WTC11 (cell line): ENCODE measurements at regions not wholly inside any gene's neighbourhood (a gene's known extent, or its start where the extent isn't known, plus 50 kb on each side); places are given as distances from the start of the nearest gene placed in this dataset.

Source experiments
- ATAC-seq: fragments of 200-7000 bp; cut with Tn5 transposase; 2 replicates; pipeline ENCODE4 v1.10.0; 2021; ENCODE audit warnings: mild to moderate bottlenecking, moderate library complexity
- CTCF ChIA-PET: fragments of 300-600 bp; sonication (Branson Sonifier 250); formaldehyde crosslinking; loops from one replicate; lab custom pipeline; 2021; ENCODE audit warnings: antibody characterized with exemption; lab: Charles Lee
- POLR2A ChIA-PET: fragments of 350-600 bp; sonication (Branson Sonifier 250); formaldehyde crosslinking; loops from one replicate; lab custom pipeline; 2021; ENCODE audit warnings: antibody characterized with exemption; lab: Charles Lee
- DNase-seq: peaks from one replicate; pipeline ENCODE4 v3.0.0; 2021; ENCODE audit warnings: low spot score
- H3K27ac Mint-ChIP-seq: 2 replicates; pipeline ENCODE4 v1.8.0; 2021; ENCODE audit warnings: mixed read lengths
- H3K27me3 Mint-ChIP-seq: 2 replicates; pipeline ENCODE4 v1.8.0; 2021; ENCODE audit warnings: low read depth, mild to moderate bottlenecking, moderate library complexity, mixed read lengths
- H3K36me3 Mint-ChIP-seq: 2 replicates; pipeline ENCODE4 v1.8.0; 2021; ENCODE audit warnings: mixed read lengths
- H3K4me1 Mint-ChIP-seq: 2 replicates; pipeline ENCODE4 v1.8.0; 2022; ENCODE audit warnings: mixed read lengths
- H3K4me3 Mint-ChIP-seq: 2 replicates; pipeline ENCODE4 v1.8.0; 2021; ENCODE audit warnings: mild to moderate bottlenecking, moderate library complexity, mixed read lengths
- H3K9me3 Mint-ChIP-seq: 2 replicates; pipeline ENCODE4 v1.8.0; 2021; ENCODE audit warnings: mixed read lengths
- AR ChIP-seq: fragments of 250-450 bp; sonication (Bioruptor Pico); IDR thresholded peaks from 2 replicates; pipeline ENCODE4 v1.9.0; 2021; ENCODE audit warnings: mild to moderate bottlenecking
- CDX4 ChIP-seq: fragments of 250-450 bp; sonication (Bioruptor Pico); IDR thresholded peaks from 2 replicates; pipeline ENCODE4 v1.9.0; 2021; ENCODE audit warnings: moderate library complexity, mild to moderate bottlenecking, inconsistent platforms, borderline replicate concordance
- CREB1 ChIP-seq: sonication (generic); formaldehyde crosslinking; IDR thresholded peaks from 2 replicates; pipeline ENCODE4 v1.8.0; 2023; ENCODE audit warnings: mild to moderate bottlenecking, missing genetic modification reagents
- E2F5 ChIP-seq: sonication (generic); formaldehyde crosslinking; IDR thresholded peaks from 2 replicates; pipeline ENCODE4 v1.8.1; 2022; ENCODE audit warnings: mild to moderate bottlenecking, moderate library complexity, missing genetic modification reagents
- EMX1 ChIP-seq: fragments of 250-450 bp; sonication (Bioruptor Pico); IDR thresholded peaks from 2 replicates; pipeline ENCODE4 v1.8.0; 2021; ENCODE audit warnings: mild to moderate bottlenecking
- GRHL2 ChIP-seq: fragments of 250-450 bp; sonication (Bioruptor Pico); IDR thresholded peaks from 2 replicates; pipeline ENCODE4 v1.8.0; 2022; ENCODE audit warnings: mild to moderate bottlenecking, moderate library complexity; ENCODE audit not compliant: insufficient replicate concordance, severe bottlenecking
- IRF2 ChIP-seq: sonication (generic); formaldehyde crosslinking; IDR thresholded peaks from 2 replicates; pipeline ENCODE4 v1.8.0; 2022; ENCODE audit warnings: low read depth, missing genetic modification reagents, borderline replicate concordance
- RORB ChIP-seq: fragments of 250-450 bp; sonication (Bioruptor Pico); IDR thresholded peaks from 2 replicates; pipeline ENCODE4 v1.9.0; 2021; ENCODE audit warnings: mild to moderate bottlenecking
- SMAD3 ChIP-seq: sonication (generic); formaldehyde crosslinking; IDR thresholded peaks from 2 replicates; pipeline ENCODE4 v1.8.0; 2022; ENCODE audit warnings: missing genetic modification reagents, mild to moderate bottlenecking, borderline replicate concordance
- SMAD4 ChIP-seq: sonication (generic); formaldehyde crosslinking; IDR thresholded peaks from 2 replicates; pipeline ENCODE4 v1.8.0; 2022; ENCODE audit warnings: mild to moderate bottlenecking, missing genetic modification reagents
- ZNF138 ChIP-seq: sonication (generic); formaldehyde crosslinking; conservative IDR thresholded peaks from 2 replicates; pipeline ENCODE4 v1.8.1; 2022; ENCODE audit warnings: mild to moderate bottlenecking, moderate library complexity, missing genetic modification reagents
- ZNF512 ChIP-seq: sonication (generic); formaldehyde crosslinking; IDR thresholded peaks from 2 replicates; pipeline ENCODE4 v1.8.1; 2022; ENCODE audit warnings: missing genetic modification reagents, borderline replicate concordance
- ZSCAN18 ChIP-seq: fragments of 250-450 bp; sonication (Bioruptor Pico); IDR thresholded peaks from 2 replicates; pipeline ENCODE4 v2.1.2; 2022; ENCODE audit warnings: mild to moderate bottlenecking, moderate library complexity
- TF ChIP-seq, protein P1 (sequence below): sonication (generic); formaldehyde crosslinking; IDR thresholded peaks from 2 replicates; pipeline ENCODE4 v1.8.0; 2023; ENCODE audit warnings: missing genetic modification reagents, mild to moderate bottlenecking, borderline replicate concordance
- TF ChIP-seq, protein P2 (sequence below): sonication (generic); formaldehyde crosslinking; IDR thresholded peaks from 2 replicates; pipeline ENCODE4 v1.8.0; 2022; ENCODE audit warnings: mild to moderate bottlenecking, missing genetic modification reagents
- TF ChIP-seq, protein P3 (sequence below): sonication (generic); formaldehyde crosslinking; conservative IDR thresholded peaks from 2 replicates; pipeline ENCODE4 v1.8.1; 2023; ENCODE audit warnings: mild to moderate bottlenecking, low read depth, missing genetic modification reagents, moderate library complexity

DNA sequence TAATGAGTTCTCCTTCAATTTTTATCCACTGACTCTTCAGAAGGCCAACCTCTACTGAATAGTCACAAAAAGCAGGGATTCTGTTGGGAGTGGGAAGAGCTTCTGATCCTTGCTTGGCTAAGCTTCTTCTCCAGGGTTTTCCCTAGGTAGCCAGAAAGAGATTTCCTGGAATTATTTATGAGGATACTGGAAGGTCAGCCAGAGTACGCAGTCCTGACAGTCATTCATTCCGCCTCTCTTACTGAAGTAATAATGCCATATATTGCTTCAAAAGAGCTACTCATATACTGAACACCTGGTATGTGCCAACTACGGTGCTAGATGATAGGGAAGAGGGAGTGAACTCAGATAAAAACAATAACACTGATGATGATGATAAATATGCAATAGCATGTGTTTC, 116.1 kb downstream of the CCDC34 start:
- H3K36me3 Mint-ChIP-seq, result peaks cover 8% of the 10 kb centered on the region
- H3K9me3 Mint-ChIP-seq, result peaks cover 15% of the 10 kb centered on the region
- DNase-seq (no peak), ATAC-seq (no peak)
- H3K4me1 Mint-ChIP-seq, result peaks cover 36% of the 10 kb centered on the region
- H3K27ac Mint-ChIP-seq, result no peak overlapping the region
- ChIA-PET CTCF (interaction anchor here (0.7 kb wide), 1 partner anchor 18 kb away, joined by 4 read pairs; no protein-coding TSS in a partner anchor), POLR2A (interaction anchor here (0.7 kb wide), 1 partner anchor 20 kb away, joined by 3 read pairs; no protein-coding TSS in a partner anchor)
- TF ChIP-seq, protein P1, sequence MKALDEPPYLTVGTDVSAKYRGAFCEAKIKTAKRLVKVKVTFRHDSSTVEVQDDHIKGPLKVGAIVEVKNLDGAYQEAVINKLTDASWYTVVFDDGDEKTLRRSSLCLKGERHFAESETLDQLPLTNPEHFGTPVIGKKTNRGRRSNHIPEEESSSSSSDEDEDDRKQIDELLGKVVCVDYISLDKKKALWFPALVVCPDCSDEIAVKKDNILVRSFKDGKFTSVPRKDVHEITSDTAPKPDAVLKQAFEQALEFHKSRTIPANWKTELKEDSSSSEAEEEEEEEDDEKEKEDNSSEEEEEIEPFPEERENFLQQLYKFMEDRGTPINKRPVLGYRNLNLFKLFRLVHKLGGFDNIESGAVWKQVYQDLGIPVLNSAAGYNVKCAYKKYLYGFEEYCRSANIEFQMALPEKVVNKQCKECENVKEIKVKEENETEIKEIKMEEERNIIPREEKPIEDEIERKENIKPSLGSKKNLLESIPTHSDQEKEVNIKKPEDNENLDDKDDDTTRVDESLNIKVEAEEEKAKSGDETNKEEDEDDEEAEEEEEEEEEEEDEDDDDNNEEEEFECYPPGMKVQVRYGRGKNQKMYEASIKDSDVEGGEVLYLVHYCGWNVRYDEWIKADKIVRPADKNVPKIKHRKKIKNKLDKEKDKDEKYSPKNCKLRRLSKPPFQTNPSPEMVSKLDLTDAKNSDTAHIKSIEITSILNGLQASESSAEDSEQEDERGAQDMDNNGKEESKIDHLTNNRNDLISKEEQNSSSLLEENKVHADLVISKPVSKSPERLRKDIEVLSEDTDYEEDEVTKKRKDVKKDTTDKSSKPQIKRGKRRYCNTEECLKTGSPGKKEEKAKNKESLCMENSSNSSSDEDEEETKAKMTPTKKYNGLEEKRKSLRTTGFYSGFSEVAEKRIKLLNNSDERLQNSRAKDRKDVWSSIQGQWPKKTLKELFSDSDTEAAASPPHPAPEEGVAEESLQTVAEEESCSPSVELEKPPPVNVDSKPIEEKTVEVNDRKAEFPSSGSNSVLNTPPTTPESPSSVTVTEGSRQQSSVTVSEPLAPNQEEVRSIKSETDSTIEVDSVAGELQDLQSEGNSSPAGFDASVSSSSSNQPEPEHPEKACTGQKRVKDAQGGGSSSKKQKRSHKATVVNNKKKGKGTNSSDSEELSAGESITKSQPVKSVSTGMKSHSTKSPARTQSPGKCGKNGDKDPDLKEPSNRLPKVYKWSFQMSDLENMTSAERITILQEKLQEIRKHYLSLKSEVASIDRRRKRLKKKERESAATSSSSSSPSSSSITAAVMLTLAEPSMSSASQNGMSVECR, result no peak
- TF ChIP-seq ZSCAN18 (CRISPR knock-in tag), result no peak
- TF ChIP-seq SMAD4, result no peak
- no peak for TF ChIP-seq CREB1 (CRISPR knock-in tag)
- TF ChIP-seq RORB (CRISPR knock-in tag), result no peak
- no peak for TF ChIP-seq GRHL2 (CRISPR knock-in tag)
- TF ChIP-seq E2F5 (CRISPR knock-in tag), result no peak
- no peak for TF ChIP-seq ZNF138 (CRISPR knock-in tag)
- no peak for TF ChIP-seq ZNF512 (CRISPR knock-in tag)
- no peak for TF ChIP-seq SMAD3 (CRISPR knock-in tag)
- TF ChIP-seq EMX1, result no peak
- no peak overlapping the region for H3K4me3 Mint-ChIP-seq
- H3K27me3 Mint-ChIP-seq, result no peaks in the 10 kb centered on the region

DNA sequence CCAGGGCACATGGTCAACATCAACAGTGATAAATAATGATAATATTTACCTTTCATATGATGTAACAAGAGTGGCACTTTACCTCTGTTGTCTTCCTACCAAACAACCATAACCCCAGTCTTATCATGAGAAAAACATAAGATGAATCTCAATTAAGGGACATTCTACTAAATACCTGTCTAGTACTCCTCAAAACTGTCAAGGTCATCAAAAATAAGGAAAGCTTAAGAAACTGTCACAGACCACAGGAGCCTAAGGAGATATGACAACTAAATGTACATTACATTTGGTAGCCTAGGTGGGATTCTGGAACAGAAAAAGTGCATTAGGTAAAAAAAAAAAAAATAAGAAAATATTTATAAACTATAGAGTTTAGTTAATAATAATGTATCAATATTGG, 118.1 kb downstream of the CCDC34 start:
- ChIA-PET CTCF (no interaction called here), POLR2A (no interaction called here)
- DNase-seq (no peak), ATAC-seq (no peak)
- peaks cover 8% of the 10 kb centered on the region for H3K36me3 Mint-ChIP-seq
- no peak overlapping the region for H3K27ac Mint-ChIP-seq
- no peak overlapping the region for H3K4me3 Mint-ChIP-seq
- H3K4me1 Mint-ChIP-seq, result peaks cover 36% of the 10 kb centered on the region
- peaks cover 15% of the 10 kb centered on the region for H3K9me3 Mint-ChIP-seq
- H3K27me3 Mint-ChIP-seq, result no peaks in the 10 kb centered on the region; the same call in 1 of the 2 replicates
- TF ChIP-seq ZNF138 (CRISPR knock-in tag) (no peak), CDX4 (CRISPR knock-in tag) (no peak), ZSCAN18 (CRISPR knock-in tag) (no peak), AR (CRISPR knock-in tag) (no peak), IRF2 (no peak)
- TF ChIP-seq, protein P2, sequence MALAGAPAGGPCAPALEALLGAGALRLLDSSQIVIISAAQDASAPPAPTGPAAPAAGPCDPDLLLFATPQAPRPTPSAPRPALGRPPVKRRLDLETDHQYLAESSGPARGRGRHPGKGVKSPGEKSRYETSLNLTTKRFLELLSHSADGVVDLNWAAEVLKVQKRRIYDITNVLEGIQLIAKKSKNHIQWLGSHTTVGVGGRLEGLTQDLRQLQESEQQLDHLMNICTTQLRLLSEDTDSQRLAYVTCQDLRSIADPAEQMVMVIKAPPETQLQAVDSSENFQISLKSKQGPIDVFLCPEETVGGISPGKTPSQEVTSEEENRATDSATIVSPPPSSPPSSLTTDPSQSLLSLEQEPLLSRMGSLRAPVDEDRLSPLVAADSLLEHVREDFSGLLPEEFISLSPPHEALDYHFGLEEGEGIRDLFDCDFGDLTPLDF, result no peak
- TF ChIP-seq, protein P3, sequence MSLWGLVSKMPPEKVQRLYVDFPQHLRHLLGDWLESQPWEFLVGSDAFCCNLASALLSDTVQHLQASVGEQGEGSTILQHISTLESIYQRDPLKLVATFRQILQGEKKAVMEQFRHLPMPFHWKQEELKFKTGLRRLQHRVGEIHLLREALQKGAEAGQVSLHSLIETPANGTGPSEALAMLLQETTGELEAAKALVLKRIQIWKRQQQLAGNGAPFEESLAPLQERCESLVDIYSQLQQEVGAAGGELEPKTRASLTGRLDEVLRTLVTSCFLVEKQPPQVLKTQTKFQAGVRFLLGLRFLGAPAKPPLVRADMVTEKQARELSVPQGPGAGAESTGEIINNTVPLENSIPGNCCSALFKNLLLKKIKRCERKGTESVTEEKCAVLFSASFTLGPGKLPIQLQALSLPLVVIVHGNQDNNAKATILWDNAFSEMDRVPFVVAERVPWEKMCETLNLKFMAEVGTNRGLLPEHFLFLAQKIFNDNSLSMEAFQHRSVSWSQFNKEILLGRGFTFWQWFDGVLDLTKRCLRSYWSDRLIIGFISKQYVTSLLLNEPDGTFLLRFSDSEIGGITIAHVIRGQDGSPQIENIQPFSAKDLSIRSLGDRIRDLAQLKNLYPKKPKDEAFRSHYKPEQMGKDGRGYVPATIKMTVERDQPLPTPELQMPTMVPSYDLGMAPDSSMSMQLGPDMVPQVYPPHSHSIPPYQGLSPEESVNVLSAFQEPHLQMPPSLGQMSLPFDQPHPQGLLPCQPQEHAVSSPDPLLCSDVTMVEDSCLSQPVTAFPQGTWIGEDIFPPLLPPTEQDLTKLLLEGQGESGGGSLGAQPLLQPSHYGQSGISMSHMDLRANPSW (CRISPR knock-in tag), result no peak
